CD14-positive monocyte (primary cell): ENCODE measurements at regions not wholly inside any gene's neighbourhood (a gene's known extent, or its start where the extent isn't known, plus 50 kb on each side); places are given as distances from the start of the nearest gene placed in this dataset.

Source experiments
- DNase-seq, 3 donors: peaks; one replicate each; pipeline ENCODE4 v3.0.0-alpha.2; 2011 to 2022
- H2AFZ ChIP-seq: 2 replicates; pipeline ENCODE4 v1.6.0; 2012; ENCODE audit warnings: mild to moderate bottlenecking, low read depth, low read length, inconsistent platforms; ENCODE audit not compliant: insufficient read depth, poor library complexity, severe bottlenecking
- H3K27ac ChIP-seq, 2 donors: 1 replicate in 1 of 2; 2 replicates in 1 of 2; pipeline ENCODE4 v1.5.1; 2012 to 2013; ENCODE audit warnings: low read length in 2 of 2, control low read depth in 1 of 2, inconsistent platforms in 1 of 2, low read depth in 1 of 2, mild to moderate bottlenecking in 1 of 2
- H3K27me3 ChIP-seq, 2 donors: one replicate each; pipeline versions ENCODE4 v1.6.0 to v1.6.1; 2011 to 2013; ENCODE audit warnings: low read length in 2 of 2; ENCODE audit not compliant: control insufficient read depth in 2 of 2, insufficient read depth in 2 of 2
- H3K36me3 ChIP-seq, 2 donors: replicated peaks in 1 of 2; 1 replicate in 1 of 2; 2 replicates in 1 of 2; pipeline versions ENCODE4 v1.5.1 to v1.6.1; 2012 to 2013; ENCODE audit warnings: low read length in 2 of 2, control low read depth in 1 of 2, inconsistent platforms in 1 of 2, mild to moderate bottlenecking in 1 of 2; ENCODE audit not compliant: insufficient read depth in 2 of 2, control insufficient read depth in 1 of 2
- H3K4me1 ChIP-seq, 2 donors: 1 replicate in 1 of 2; 2 replicates in 1 of 2; pipeline versions ENCODE4 v1.5.1 to v1.6.1; 2012 to 2013; ENCODE audit warnings: low read length in 2 of 2, control low read depth in 1 of 2, inconsistent platforms in 1 of 2, mild to moderate bottlenecking in 1 of 2, moderate library complexity in 1 of 2; ENCODE audit not compliant: insufficient read depth in 2 of 2, control insufficient read depth in 1 of 2
- H3K4me2 ChIP-seq: replicated peaks from 2 replicates; pipeline ENCODE3; 2012; ENCODE audit warnings: low read length, moderate library complexity, mild to moderate bottlenecking; ENCODE audit not compliant: poor library complexity, severe bottlenecking; ENCODE audit errors: extremely low read depth
- H3K4me3 ChIP-seq, 3 experiments: fragments of 200-600 bp in 1 of 3; sonication (generic) in 1 of 3; replicated peaks in 1 of 3; 1 replicate in 2 of 3; 2 replicates in 1 of 3; pipeline ENCODE4 v1.5.1; 2011 to 2013; ENCODE audit warnings: low read length in 3 of 3, mild to moderate bottlenecking in 3 of 3, control low read depth in 2 of 3, low read depth in 2 of 3, inconsistent platforms in 1 of 3, moderate library complexity in 1 of 3
- H3K79me2 ChIP-seq: 2 replicates; pipeline ENCODE4 v1.6.0; 2012; ENCODE audit warnings: mild to moderate bottlenecking, control low read depth, inconsistent platforms, low read length, moderate library complexity; ENCODE audit not compliant: insufficient read depth
- H3K9ac ChIP-seq: 2 replicates; pipeline ENCODE4 v1.6.0; 2017; ENCODE audit warnings: low read length, mild to moderate bottlenecking; ENCODE audit not compliant: insufficient read depth, poor library complexity, severe bottlenecking
- H3K9me3 ChIP-seq, 2 donors: replicated peaks in 1 of 2; 1 replicate in 1 of 2; 2 replicates in 1 of 2; pipeline versions ENCODE4 v1.5.1 to v1.6.1; 2012 to 2013; ENCODE audit warnings: low read length in 2 of 2, control low read depth in 1 of 2; ENCODE audit not compliant: control insufficient read depth in 1 of 2, insufficient read depth in 1 of 2
- H4K20me1 ChIP-seq: 2 replicates; pipeline ENCODE4 v1.6.0; 2012; ENCODE audit warnings: mild to moderate bottlenecking, low read length, control low read depth, moderate library complexity; ENCODE audit not compliant: insufficient read depth
- H3K27ac Mint-ChIP-seq, 7 donors: one replicate each; pipeline ENCODE4 v1.8.0; 2020; ENCODE audit warnings: mild to moderate bottlenecking in 7 of 7, mixed read lengths in 7 of 7, moderate library complexity in 6 of 7, inconsistent platforms in 2 of 7
- H3K27me3 Mint-ChIP-seq, 3 donors: one replicate each; pipeline ENCODE4 v1.8.0; 2021 to 2022; ENCODE audit warnings: low read depth in 3 of 3, mild to moderate bottlenecking in 3 of 3, mixed read lengths in 3 of 3, moderate library complexity in 3 of 3, inconsistent platforms in 1 of 3
- H3K36me3 Mint-ChIP-seq, 2 donors: one replicate each; pipeline ENCODE4 v1.8.0; 2020; ENCODE audit warnings: mixed read lengths in 2 of 2, inconsistent platforms in 1 of 2, mild to moderate bottlenecking in 1 of 2
- H3K4me1 Mint-ChIP-seq: one replicate; pipeline ENCODE4 v1.8.0; 2020; ENCODE audit warnings: mild to moderate bottlenecking, mixed read lengths
- H3K4me3 Mint-ChIP-seq, 2 donors: one replicate each; pipeline ENCODE4 v1.8.0; 2020; ENCODE audit warnings: mild to moderate bottlenecking in 2 of 2, mixed read lengths in 2 of 2, moderate library complexity in 1 of 2
- H3K9me3 Mint-ChIP-seq, 7 donors: one replicate each; pipeline ENCODE4 v1.8.0; 2020 to 2022; ENCODE audit warnings: mixed read lengths in 7 of 7, mild to moderate bottlenecking in 6 of 7, moderate library complexity in 6 of 7, inconsistent platforms in 2 of 7
- WGBS: methylation state at CpG from one replicate; pipeline ENCODE4 v1.1.5; 2013; ENCODE audit warnings: missing lambda C conversion rate; ENCODE audit not compliant: insufficient coverage; 5-methylcytosine and 5-hydroxymethylcytosine counted together
- intact Hi-C, 2 donors: fragments of 100-400 bp; cut with micrococcal nuclease; formaldehyde crosslinking; loops; one replicate each; pipeline versions ENCODE4 v1.15.0 to v1.15.1; 2023
- TF ChIP-seq, protein P1 (sequence below): fragments of 200-600 bp; IDR thresholded peaks from one replicate; pipeline ENCODE4 v1.8.0; 2022; ENCODE audit warnings: antibody characterized with exemption, mild to moderate bottlenecking

DNA sequence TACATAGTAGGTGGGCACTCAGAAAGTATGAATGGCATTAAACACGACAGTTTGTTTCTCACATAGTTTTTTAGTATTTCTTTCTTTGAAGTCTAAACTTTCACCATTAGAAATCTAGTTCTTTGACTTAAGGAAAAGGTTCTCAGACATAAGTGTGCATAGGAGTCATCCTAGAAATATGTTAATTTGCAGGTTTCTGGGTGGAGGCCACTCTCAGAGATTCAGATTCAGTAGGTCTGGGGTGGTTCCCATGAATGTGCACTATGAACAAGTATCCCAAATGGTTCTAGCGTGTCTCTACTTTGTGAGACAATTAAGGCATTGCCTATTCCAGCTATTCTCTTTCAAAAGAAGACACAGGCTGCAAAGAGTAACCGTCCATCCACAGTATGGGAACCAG is 119.3 kb downstream of the NGF start:
- Mint-ChIP-seq H3K9me3 (peaks cover 0 to 4% (median 0%) of the 10 kb centered on the region in 7 donors), H3K4me1 (no peaks in the 10 kb centered on the region), H3K27ac (no peak overlapping the region), H3K36me3 (no peaks in the 10 kb centered on the region), H3K4me3 (no peak overlapping the region), H3K27me3 (peaks cover 3 to 7% (median 3%) of the 10 kb centered on the region in 3 donors)
- TF ChIP-seq, protein P1, sequence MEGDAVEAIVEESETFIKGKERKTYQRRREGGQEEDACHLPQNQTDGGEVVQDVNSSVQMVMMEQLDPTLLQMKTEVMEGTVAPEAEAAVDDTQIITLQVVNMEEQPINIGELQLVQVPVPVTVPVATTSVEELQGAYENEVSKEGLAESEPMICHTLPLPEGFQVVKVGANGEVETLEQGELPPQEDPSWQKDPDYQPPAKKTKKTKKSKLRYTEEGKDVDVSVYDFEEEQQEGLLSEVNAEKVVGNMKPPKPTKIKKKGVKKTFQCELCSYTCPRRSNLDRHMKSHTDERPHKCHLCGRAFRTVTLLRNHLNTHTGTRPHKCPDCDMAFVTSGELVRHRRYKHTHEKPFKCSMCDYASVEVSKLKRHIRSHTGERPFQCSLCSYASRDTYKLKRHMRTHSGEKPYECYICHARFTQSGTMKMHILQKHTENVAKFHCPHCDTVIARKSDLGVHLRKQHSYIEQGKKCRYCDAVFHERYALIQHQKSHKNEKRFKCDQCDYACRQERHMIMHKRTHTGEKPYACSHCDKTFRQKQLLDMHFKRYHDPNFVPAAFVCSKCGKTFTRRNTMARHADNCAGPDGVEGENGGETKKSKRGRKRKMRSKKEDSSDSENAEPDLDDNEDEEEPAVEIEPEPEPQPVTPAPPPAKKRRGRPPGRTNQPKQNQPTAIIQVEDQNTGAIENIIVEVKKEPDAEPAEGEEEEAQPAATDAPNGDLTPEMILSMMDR, result no peak
- Histone ChIP-seq H3K9ac (no peak overlapping the region), H3K4me3 (no peak overlapping the region), H3K27me3 (no peaks in the 10 kb centered on the region), H3K36me3 (no peaks in the 10 kb centered on the region), H3K79me2 (no peaks in the 10 kb centered on the region), H3K9me3 (no peaks in the 10 kb centered on the region), H4K20me1 (no peaks in the 10 kb centered on the region), H3K4me2 (no peak overlapping the region), H2AFZ (no peak overlapping the region), H3K27ac (no peak overlapping the region), H3K4me1 (no peaks in the 10 kb centered on the region)
- no peak for DNase-seq
- intact Hi-C loops, result no loop called here
- 100% methylated on average over 2 of the region's 3 CpGs for WGBS

DNA sequence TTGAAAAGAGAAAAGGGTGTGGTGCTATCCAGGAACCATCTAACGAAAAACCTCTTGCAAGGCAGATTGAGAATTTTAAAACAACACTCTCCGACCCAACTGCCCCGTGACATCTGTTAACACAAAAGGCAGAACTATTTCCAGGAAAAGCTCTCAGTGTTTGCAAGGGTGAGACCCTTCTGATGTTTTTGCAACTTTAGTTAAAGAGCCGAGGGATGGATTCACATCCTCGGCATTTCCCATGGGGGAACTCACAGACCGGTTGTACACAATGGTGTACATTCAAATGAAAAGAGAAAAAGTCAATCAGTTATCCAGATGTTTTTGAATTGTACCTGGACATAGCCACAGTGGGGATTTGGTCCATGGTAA is 120.0 kb downstream of the NGF start:
- H3K4me3 ChIP-seq, result no peak overlapping the region
- no peak overlapping the region for H3K9ac ChIP-seq
- no peak overlapping the region for H3K4me2 ChIP-seq
- no peak for DNase-seq
- H3K4me1 ChIP-seq, result no peaks in the 10 kb centered on the region
- Mint-ChIP-seq H3K36me3 (no peaks in the 10 kb centered on the region), H3K9me3 (peaks cover 0 to 4% (median 0%) of the 10 kb centered on the region in 7 donors), H3K27ac (no peak overlapping the region), H3K4me1 (no peaks in the 10 kb centered on the region), H3K4me3 (no peak overlapping the region), H3K27me3 (peaks cover 3 to 7% (median 3%) of the 10 kb centered on the region in 3 donors)
- no peaks in the 10 kb centered on the region for H3K9me3 ChIP-seq
- intact Hi-C loops, result no loop called here
- TF ChIP-seq, protein P1, result no peak
- H3K27me3 ChIP-seq, result no peaks in the 10 kb centered on the region
- H4K20me1 ChIP-seq, result no peaks in the 10 kb centered on the region
- no peak overlapping the region for H3K27ac ChIP-seq
- no peaks in the 10 kb centered on the region for H3K36me3 ChIP-seq
- no peak overlapping the region for H2AFZ ChIP-seq
- H3K79me2 ChIP-seq, result no peaks in the 10 kb centered on the region
- 93% methylated on average over 3 of the region's 6 CpGs for WGBS
